GM19397 (cell line): ENCODE measurements at regions not wholly inside any gene's neighbourhood (a gene's known extent, or its start where the extent isn't known, plus 50 kb on each side); places are given as distances from the start of the nearest gene placed in this dataset.
"Not testable (repeated sequence)": the region's sequence is repeated elsewhere in the genome, so short reads cannot be mapped to it uniquely, and the experiment has no call there.

Source experiments
- ATAC-seq: cut with Tn5 transposase; IDR thresholded peaks from one replicate; pipeline ENCODE4 v1.9.1; 2021; ENCODE audit warnings: mild to moderate bottlenecking, moderate library complexity; ENCODE audit not compliant: unreplicated experiment

GRCh38 chr1:71345491-71345890 is 264.7 kb upstream of the ZRANB2 start:
- no peak for ATAC-seq

DNA sequence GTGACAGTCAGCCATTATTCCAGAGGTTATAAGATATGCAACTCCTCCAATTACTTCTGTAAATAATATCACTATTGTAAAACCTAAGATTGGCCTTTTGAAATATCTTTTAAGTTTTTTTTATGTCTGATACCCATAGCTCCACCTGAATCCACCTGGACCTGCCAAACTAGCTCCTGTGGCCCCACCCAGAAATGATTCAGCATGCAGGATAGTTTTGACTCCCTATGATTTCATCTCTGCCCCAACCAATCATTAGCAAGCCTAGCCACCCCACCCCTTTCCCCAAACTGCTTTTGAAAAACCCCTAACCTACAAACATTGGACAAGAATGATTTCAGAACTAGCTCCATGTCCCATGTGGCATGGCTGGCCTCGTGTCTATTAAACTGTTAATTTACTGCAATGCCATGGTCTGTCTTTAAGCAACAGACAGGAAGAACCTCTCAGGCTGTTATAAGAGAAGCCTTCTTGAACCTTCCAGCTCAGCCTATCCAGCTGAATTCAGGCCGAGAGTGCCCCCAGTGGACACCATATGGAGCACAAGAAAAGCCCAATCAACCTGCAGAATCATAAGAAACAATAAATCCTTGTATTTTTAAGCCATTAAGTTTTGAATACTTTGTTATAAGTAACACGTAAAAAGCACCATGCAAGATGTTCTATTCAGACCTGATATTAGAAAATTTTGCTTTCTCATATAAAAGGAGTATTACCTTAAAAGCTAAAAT is 263.0 kb upstream of the ZRANB2 start:
- no peak for ATAC-seq

GRCh38 chr1:71339238-71339637 is 258.4 kb upstream of the ZRANB2 start:
- ATAC-seq: no peak

DNA sequence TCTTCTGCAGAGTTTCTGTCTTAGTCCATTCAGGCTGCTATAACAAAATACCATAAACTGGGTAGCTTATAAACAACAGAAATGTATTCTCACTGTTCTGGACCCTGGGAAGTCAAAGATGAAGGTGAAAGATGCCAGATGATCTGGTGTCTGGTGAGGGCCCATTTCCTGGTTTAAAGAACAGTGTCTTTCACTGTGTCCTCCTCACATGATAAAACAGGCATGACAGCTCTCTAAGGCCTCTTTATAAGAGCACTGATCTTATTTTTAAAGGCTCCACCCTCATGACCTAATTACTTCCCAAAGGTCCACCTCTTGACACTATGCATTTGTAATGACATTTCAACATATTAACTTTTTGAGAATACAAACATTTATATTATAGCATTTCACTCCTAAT is 250.2 kb upstream of the ZRANB2 start:
- ATAC-seq: no peak

DNA sequence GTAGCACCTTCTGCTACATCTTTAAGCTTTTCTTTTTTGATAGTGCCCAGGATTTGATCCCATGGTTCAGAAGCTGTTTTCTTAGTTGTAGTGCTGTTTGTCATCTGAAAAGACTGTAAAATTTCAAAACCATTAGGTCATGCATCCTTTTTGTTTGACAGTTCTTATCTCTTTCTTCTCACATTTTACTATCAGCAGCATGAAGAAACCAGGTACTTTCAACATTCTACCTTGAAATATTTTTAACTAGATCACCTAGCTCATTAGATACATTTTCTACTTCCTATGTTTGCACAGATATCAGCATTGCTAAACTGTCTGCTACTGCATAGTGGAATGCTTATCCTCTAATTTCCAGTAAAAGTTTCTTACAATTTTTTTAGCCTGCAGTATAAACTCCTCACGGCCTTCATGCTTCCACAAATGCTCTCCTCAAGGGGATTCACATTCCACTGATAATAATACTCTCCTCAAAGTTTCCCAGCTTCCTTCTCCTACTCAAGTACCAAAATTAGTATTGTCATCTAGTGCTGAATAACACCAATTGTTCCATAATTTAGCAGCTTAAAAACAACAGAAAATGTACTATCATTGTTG is 243.9 kb upstream of the ZRANB2 start:
- no peak for ATAC-seq

- ATAC-seq: no peak
Observed at GRCh38 chr1:71312545-71312944, 231.7 kb upstream of the ZRANB2 start.

GRCh38 chr1:71311376-71311775 is 230.5 kb upstream of the ZRANB2 start:
- no peak for ATAC-seq

DNA sequence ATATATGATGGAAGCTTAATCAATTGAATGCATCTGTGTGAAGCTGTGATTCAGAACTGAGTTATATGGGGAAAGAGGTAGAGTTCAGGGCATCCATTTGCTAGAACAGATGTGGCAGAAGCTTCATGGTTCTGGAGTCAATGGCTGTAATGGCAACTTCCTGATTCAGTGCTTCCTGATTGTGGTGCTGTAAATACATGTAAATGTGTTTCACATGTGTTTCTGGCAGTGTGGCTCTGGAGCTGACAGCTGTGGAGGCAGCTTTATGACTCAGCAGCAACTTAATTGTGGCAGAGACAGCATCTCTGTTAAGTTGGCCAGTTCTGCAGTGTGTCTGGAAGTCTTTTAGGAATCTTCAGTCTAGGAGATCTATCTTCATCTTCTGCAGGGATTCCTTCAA is 226.6 kb upstream of the ZRANB2 start:
- ATAC-seq: peak; percentile 74

DNA sequence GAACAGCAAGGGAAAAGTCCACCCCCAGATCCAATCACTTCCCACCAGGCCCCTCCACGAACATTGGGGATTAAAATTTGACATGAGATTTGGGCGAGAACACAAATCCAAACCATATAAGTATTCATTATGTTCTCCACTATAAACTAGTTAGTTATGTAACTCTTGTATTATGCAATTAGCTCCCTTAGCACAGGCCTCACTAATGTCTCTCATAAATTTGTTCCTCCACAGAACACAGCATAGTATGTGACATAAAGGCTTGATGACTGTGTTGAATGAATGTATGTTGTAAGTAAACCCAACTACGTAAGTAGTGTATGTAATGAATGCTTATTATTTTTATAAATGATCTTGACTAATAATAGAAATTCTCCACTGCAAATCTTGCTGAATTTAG is 223.3 kb upstream of the ZRANB2 start:
- ATAC-seq: no peak

DNA sequence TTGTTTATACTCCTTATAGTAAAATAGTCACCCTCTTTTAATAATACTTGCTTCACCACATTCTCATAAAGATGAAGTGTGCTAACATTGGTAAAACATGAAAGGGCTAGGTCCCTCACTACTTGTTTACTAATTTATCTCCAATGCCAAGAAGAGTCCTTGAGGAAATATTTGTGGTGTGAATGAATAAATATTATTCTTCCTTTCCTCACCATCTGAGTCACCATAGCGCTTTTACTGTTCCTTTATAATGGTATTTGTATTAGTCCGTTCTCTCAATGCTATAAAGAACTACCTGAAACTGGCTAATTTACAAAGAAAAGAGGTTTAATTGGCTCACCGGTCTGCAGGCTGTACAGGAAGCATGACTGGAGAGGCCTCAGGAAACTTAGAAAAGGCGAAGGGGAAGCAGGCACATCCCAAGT is 222.8 kb upstream of the ZRANB2 start:
- ATAC-seq: no peak

- ATAC-seq: no peak
Observed at GRCh38 chr1:71298633-71299032, 217.8 kb upstream of the ZRANB2 start.

- ATAC-seq: no peak
Observed at GRCh38 chr1:71296551-71297134, 215.8 kb upstream of the ZRANB2 start.

DNA sequence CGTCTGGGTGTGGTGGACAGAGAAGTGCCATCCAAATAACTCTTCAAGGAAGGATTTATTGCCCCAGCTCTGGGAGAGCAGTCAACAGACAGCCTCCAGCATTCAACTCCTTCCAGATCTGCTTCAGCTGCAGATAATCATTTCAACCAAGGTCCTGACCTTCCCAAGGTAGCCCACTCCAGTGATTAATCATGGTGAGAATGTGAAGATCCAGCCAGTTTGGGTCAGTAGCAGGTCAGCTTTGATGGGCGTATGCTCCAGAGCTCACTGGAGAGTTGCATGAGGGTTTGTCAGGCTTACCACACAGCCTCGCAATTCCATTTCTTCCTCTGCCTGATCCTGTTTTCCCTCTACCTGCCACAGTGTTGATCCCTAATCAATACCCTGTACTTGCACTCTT is 214.5 kb upstream of the ZRANB2 start:
- ATAC-seq: no peak

GRCh38 chr1:71294178-71294577 is 213.3 kb upstream of the ZRANB2 start:
- no peak for ATAC-seq

- no peak for ATAC-seq
Observed at GRCh38 chr1:71292203-71292602, 211.4 kb upstream of the ZRANB2 start.

DNA sequence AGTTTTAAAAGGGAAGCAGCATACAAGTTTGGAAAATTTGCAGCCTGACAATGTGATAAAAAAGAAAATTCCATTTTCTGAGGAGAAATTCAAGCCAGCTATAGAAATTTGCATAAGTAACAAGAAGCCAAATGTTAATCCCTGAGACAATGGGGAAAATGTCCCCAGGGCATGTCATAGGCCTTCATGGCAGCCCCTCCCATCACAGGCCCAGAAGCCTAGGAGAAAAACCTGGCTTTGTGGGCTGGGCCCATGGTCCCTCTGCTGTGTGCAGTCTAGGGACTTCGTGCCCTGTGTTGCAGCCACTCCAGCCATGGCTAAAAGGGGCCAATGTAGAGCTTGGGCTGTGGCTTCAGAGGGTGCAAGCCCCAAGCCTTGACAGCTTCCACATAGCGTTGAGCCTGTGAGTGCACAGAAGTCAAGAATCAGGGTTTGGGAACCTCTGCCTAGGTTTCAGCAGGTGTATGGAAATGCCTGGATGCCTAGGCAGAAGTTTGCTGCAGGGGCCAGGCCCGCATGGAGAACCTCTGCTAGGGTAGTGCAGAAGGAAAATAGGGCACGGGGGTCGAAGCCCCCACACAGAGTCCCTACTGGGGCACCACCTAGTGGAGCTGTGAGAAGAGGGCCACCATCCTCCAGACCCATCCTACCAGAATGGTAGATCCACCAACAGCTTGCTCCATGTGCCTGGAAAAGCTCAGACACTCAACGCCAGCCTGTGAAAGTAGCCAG is 209.8 kb upstream of the ZRANB2 start:
- not testable (repeated sequence) for ATAC-seq

DNA sequence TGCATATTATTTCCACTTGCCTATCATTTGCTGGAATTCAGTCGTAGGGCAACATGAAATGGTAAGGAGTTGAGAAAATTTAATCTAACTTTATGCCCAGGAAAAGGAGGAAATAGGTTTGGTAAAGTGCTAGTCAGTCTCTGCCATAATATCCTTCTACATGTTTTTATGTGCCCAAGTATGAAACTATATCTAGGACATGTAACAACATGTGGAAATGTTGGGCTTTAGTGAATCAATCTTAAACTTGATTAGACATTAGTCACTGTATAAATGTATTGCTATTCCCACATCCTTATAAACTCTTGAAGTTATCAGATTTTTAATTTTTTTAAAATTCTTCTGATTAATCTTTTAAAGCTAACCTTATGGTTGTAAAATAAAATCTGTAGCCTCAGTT is 204.7 kb upstream of the ZRANB2 start:
- no peak for ATAC-seq

DNA sequence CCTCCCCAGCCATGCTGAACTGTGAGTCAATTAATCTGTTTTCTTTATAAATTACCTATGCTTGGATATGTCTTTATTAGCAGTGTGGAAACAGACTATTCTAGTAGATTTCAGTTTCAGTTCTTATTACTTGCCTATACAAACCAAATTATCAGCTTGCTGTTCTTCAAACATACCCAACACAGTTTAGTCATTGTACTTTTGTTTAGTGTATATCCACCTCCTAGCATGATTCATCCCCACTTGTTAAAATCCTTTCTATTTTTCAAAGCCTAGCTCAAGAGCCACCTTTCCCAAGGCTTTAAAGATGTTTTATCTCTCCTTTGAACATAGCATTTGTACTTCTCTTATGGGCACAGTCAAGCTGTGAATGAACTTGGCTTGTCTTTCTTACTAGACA is 195.6 kb upstream of the ZRANB2 start:
- no peak for ATAC-seq

- ATAC-seq: no peak
Observed at GRCh38 chr1:71273334-71273733, 192.5 kb upstream of the ZRANB2 start.

- ATAC-seq: no peak
Observed at GRCh38 chr1:71270394-71270915, 189.6 kb upstream of the ZRANB2 start.

GRCh38 chr1:71269818-71270217 is 189.0 kb upstream of the ZRANB2 start:
- no peak for ATAC-seq

GRCh38 chr1:71269179-71269578 is 188.3 kb upstream of the ZRANB2 start:
- no peak for ATAC-seq
